GM13976 (cell line): ENCODE measurements at regions not wholly inside any gene's neighbourhood (a gene's known extent, or its start where the extent isn't known, plus 50 kb on each side); places are given as distances from the start of the nearest gene placed in this dataset.

Source experiments
- DNase-seq: peaks from one replicate; pipeline ENCODE4 v3.0.0; 2012; ENCODE audit warnings: low spot score
- in situ Hi-C: fragments of 300-500 bp; cut with MboI; formaldehyde crosslinking; loops from one replicate; pipeline ENCODE4 v1.12.0; 2022; ENCODE audit warnings: low sequenced_read_pairs, mixed read lengths, inconsistent platforms; ENCODE audit not compliant: unreplicated experiment
- TF ChIP-seq, protein P1 (sequence below): IDR thresholded peaks from 2 replicates; pipeline ENCODE4 v1.5.1; 2012; ENCODE audit warnings: borderline replicate concordance, mild to moderate bottlenecking; ENCODE audit not compliant: insufficient read depth; ENCODE audit errors: extremely low read depth, missing control alignments, control extremely low read depth

DNA sequence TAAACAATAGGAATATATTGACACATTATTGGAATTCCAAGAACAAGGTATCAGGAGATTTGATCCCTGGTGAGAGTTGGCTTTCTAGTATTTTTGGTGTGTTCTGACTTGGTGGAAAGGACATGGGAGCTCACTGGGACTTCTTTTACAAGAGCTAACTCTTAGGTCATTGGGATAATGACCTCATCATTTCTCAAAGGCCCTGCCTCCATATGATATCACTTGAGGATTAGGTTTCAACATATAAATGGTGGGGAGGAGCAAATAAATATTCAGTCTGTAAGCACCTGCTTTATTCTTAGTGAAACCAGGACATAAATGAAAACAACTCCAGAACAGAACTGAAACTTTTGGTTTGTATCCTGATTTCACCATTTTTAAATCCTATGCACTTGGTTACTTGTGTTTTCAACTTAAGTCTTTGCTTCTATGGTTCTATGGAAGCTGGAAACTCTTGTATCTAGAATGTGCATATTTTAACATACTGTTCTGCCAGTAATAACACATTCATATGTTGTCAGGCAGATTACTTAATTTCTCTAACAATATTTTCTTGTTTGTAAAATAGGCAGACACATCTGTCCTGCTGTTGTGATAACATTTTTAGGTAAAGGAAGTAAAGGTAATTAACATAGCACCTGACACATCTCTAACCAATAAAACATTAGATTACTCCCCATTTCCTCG lies 1527.7 kb upstream of the CDH8 start:
- DNase-seq: no peak
- in situ Hi-C loops: no loop called here
- TF ChIP-seq, protein P1, sequence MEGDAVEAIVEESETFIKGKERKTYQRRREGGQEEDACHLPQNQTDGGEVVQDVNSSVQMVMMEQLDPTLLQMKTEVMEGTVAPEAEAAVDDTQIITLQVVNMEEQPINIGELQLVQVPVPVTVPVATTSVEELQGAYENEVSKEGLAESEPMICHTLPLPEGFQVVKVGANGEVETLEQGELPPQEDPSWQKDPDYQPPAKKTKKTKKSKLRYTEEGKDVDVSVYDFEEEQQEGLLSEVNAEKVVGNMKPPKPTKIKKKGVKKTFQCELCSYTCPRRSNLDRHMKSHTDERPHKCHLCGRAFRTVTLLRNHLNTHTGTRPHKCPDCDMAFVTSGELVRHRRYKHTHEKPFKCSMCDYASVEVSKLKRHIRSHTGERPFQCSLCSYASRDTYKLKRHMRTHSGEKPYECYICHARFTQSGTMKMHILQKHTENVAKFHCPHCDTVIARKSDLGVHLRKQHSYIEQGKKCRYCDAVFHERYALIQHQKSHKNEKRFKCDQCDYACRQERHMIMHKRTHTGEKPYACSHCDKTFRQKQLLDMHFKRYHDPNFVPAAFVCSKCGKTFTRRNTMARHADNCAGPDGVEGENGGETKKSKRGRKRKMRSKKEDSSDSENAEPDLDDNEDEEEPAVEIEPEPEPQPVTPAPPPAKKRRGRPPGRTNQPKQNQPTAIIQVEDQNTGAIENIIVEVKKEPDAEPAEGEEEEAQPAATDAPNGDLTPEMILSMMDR: no peak

DNA sequence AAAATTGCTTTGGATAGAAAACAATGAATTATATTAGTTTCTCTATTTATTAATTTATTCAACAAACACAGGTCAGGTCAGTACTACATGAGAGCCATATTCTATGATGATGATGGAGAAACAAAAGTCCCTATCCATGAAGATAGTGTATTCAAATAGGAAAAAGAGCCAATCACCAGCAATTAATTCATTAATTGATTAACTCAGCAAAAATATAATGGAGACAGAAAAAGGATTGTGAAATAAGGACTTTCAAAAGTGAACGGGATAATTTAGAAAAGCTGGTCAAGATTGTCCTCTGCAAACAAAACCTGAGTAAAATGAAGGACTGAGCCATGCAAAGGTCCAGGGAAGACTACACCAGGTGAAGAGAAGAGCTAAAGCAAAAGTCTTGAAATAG lies 1517.7 kb upstream of the CDH8 start:
- TF ChIP-seq, protein P1: no peak
- in situ Hi-C loops: no loop called here
- no peak for DNase-seq

DNA sequence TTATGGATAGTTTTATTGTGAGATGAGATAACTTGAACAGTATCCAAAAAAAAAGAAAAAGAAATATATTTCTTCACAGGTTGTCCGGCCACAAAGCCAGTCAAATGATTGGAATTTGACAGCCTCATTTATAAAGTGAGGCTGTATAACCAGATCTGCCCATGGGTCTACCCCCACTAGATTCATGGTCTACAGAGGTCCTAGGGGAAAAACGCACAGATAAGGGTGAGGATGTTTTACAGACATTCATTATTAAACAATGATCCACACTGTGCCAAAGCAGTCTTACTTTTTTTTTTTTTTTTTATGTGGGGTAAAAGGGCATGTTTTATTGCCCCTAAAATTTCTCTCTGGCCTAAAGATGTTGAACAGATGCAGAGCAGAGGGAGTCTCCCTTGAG lies 1503.0 kb upstream of the CDH8 start:
- in situ Hi-C loops: no loop called here
- TF ChIP-seq, protein P1: no peak
- no peak for DNase-seq

DNA sequence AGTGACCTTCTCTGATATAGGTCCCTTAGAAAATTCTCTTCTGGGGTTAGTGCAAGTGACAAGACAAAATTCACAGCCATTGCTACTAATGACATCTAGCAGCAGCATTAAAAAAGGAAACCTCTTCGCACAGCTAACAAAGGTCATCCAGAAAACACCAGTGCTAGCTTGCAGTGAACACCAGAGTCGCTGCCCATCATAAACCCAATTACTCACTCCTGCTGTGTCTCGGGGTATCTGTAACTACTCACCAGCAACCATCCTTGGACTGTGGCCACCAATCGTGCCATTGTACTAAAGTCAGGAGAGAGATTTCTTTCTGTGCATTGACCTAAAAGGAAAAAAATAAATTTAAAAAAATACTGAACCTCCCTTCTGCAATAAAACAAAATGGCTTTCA lies 1494.7 kb upstream of the CDH8 start:
- no peak for DNase-seq
- in situ Hi-C loops: no loop called here
- TF ChIP-seq, protein P1: no peak

DNA sequence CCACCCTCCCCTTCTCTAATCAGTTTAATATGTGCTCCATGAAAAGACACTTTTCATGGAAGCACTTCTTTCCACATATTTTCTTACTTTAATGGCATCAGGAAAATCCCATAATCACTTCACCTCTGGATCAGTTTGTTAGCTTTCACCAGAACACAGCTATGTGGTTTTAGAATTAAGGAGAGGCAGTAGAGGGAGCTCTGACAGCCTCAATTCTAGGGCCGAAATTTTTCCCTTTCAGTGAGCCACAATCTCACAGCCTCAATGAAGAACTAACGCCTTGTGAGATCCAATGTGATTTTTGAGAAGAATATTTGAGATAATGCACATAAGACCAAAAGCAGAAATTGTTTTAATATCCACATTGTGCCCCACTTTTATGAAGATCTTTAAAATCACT lies 1494.0 kb upstream of the CDH8 start:
- in situ Hi-C loops: no loop called here
- TF ChIP-seq, protein P1: no peak
- no peak for DNase-seq

DNA sequence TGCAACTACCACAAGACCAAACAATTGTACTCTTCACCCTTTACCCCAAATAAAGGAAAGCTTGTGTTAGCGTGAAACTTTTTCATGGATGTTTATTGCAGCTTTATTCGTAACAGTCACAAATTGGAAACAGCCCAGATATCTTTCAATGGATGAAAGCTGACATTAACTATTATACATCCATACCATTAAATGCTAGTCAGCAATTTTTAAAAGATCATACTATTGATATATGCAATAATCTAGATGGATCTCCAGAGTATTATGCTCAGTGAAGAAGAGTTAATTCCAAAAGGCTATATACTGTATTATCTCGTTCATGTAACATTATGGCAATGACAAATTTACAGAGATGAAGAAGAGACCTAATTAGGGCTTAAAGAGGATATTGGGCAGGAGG lies 1491.2 kb upstream of the CDH8 start:
- TF ChIP-seq, protein P1: no peak
- in situ Hi-C loops: no loop called here

DNA sequence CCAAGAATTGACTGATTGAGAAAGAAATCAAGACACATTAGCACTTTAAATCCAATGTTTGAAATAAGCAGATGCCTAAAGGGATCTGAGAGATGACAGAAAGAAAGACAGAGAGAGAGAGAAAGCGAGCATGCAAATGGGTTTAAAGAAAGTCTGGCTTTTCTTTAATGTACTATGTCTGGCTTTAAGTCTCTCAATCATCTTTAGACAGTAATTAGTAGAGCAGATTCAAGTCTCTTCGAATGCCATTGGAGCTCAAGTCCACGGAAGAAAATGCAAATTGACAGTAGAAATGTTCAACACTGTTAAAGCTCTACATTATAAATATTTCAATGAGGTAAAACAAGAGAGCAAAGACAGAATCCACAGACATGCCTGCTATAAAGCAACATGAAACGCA lies 1480.2 kb upstream of the CDH8 start:
- TF ChIP-seq, protein P1: no peak
- in situ Hi-C loops: no loop called here
- DNase-seq: no peak

More for the DNA sequence above, 1491.2 kb upstream of the CDH8 start:
- DNase-seq: no peak
